ENCODE measurements at regions not wholly inside any gene's neighbourhood (a gene's known extent, or its start where the extent isn't known, plus 50 kb on each side); places are given as distances from the start of the nearest gene placed in this dataset.

- no peak for TF ChIP-seq CTCF (IDR thresholded peaks at IDR 0.05)
- TF ChIP-seq POLR2A (IDR thresholded peaks at IDR 0.05): no peak
Observed at GRCh38 chrX:81875800-81876199, 673.9 kb downstream of the SH3BGRL start.
